Activated B cell treated with CpG ODN at 0.5 μM for 24 hours (primary cell): ENCODE measurements at regions not wholly inside any gene's neighbourhood (a gene's known extent, or its start where the extent isn't known, plus 50 kb on each side); places are given as distances from the start of the nearest gene placed in this dataset.

Experiments
- ATAC-seq: fragments of 200-7000 bp; cut with Tn5 transposase; one replicate; pipeline ENCODE4 v1.10.0; 2021; ENCODE audit warnings: low read depth, mild to moderate bottlenecking, moderate library complexity
- CTCF ChIA-PET: fragments of 350-600 bp; sonication (Branson Sonifier 250); formaldehyde crosslinking; loops from one replicate; lab custom pipeline; 2021; ENCODE audit warnings: antibody characterized with exemption; lab: Charles Lee
- POLR2A ChIA-PET: fragments of 350-600 bp; sonication (Branson Sonifier 250); formaldehyde crosslinking; loops from one replicate; lab custom pipeline; 2021; ENCODE audit warnings: antibody characterized with exemption; lab: Charles Lee
- DNase-seq: peaks from one replicate; pipeline ENCODE4 v3.0.0; 2022
- H3K27ac Mint-ChIP-seq: one replicate; pipeline ENCODE4 v1.8.0; 2020; ENCODE audit warnings: mixed read lengths
- H3K27me3 Mint-ChIP-seq: one replicate; pipeline ENCODE4 v1.8.0; 2021; ENCODE audit warnings: mixed read lengths
- H3K36me3 Mint-ChIP-seq: one replicate; pipeline ENCODE4 v1.8.0; 2021; ENCODE audit warnings: low read depth, mixed read lengths
- H3K4me1 Mint-ChIP-seq: one replicate; pipeline ENCODE4 v1.8.0; 2021; ENCODE audit warnings: mixed read lengths
- H3K4me3 Mint-ChIP-seq: one replicate; pipeline ENCODE4 v1.8.0; 2020; ENCODE audit warnings: mild to moderate bottlenecking, mixed read lengths
- H3K9me3 Mint-ChIP-seq: one replicate; pipeline ENCODE4 v1.8.0; 2020; ENCODE audit warnings: mixed read lengths
- intact Hi-C: fragments of 100-400 bp; cut with micrococcal nuclease; formaldehyde crosslinking; loops from one replicate; pipeline ENCODE4 v1.15.1; 2024
- TF ChIP-seq, protein P1 (sequence below): fragments of 200-600 bp; IDR thresholded peaks from one replicate; pipeline ENCODE4 v1.8.0; 2022; ENCODE audit warnings: antibody characterized with exemption, mild to moderate bottlenecking

DNA sequence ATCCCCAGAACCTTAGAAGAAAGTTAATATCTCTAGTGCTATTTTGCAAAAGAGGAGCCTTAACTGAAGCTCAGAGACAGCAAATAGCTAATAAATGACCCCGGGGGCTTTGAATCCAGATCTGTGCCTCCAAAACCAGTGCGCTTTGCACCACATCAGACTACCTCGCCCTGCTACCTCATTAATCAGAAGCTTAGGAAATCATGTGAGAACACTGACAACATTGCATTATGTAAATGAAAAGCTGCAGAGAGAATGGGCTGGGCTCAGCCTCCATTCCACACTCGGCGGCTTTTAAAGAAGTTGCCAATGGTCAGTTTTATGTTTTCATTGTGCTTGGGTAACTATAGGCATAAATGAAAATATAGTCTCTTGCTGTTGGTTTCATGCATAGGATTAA is 54.0 kb upstream of the STMND1 start:
- ChIA-PET CTCF (no interaction called here), POLR2A (no interaction called here)
- intact Hi-C loops: no loop called here
- no peak overlapping the region for H3K27ac Mint-ChIP-seq
- TF ChIP-seq, protein P1, sequence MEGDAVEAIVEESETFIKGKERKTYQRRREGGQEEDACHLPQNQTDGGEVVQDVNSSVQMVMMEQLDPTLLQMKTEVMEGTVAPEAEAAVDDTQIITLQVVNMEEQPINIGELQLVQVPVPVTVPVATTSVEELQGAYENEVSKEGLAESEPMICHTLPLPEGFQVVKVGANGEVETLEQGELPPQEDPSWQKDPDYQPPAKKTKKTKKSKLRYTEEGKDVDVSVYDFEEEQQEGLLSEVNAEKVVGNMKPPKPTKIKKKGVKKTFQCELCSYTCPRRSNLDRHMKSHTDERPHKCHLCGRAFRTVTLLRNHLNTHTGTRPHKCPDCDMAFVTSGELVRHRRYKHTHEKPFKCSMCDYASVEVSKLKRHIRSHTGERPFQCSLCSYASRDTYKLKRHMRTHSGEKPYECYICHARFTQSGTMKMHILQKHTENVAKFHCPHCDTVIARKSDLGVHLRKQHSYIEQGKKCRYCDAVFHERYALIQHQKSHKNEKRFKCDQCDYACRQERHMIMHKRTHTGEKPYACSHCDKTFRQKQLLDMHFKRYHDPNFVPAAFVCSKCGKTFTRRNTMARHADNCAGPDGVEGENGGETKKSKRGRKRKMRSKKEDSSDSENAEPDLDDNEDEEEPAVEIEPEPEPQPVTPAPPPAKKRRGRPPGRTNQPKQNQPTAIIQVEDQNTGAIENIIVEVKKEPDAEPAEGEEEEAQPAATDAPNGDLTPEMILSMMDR: no peak
- DNase-seq (no peak), ATAC-seq (no peak)
- peaks cover 2% of the 10 kb centered on the region for H3K9me3 Mint-ChIP-seq
- H3K27me3 Mint-ChIP-seq: peaks cover 7% of the 10 kb centered on the region
- no peak overlapping the region for H3K4me3 Mint-ChIP-seq
- H3K36me3 Mint-ChIP-seq: no peaks in the 10 kb centered on the region
- H3K4me1 Mint-ChIP-seq: no peaks in the 10 kb centered on the region

- CTCF ChIA-PET: no interaction called here
- H3K9me3 Mint-ChIP-seq: peaks cover 2% of the 10 kb centered on the region
- no peaks in the 10 kb centered on the region for H3K36me3 Mint-ChIP-seq
- DNase-seq: no peak
- no peaks in the 10 kb centered on the region for H3K4me1 Mint-ChIP-seq
- intact Hi-C loops: no loop called here
- H3K27ac Mint-ChIP-seq: no peak overlapping the region
- POLR2A ChIA-PET: no interaction called here
- ATAC-seq: no peak
- H3K4me3 Mint-ChIP-seq: no peak overlapping the region
- peaks cover 7% of the 10 kb centered on the region for H3K27me3 Mint-ChIP-seq
- TF ChIP-seq, protein P1: no peak
These were observed 56.1 kb upstream of the STMND1 start for GRCh38 chr6:17045581-17046322.

GRCh38 chr6:17043148-17043522 is 58.7 kb upstream of the STMND1 start:
- ATAC-seq (no peak), DNase-seq (no peak)
- Mint-ChIP-seq H3K9me3 (peaks cover 8% of the 10 kb centered on the region), H3K4me3 (no peak overlapping the region), H3K27me3 (peaks cover 10% of the 10 kb centered on the region), H3K36me3 (no peaks in the 10 kb centered on the region), H3K4me1 (no peaks in the 10 kb centered on the region), H3K27ac (no peak overlapping the region)
- ChIA-PET CTCF (no interaction called here), POLR2A (no interaction called here)
- TF ChIP-seq, protein P1: no peak
- intact Hi-C loops: no loop called here

GRCh38 chr6:17042422-17043147 is 59.3 kb upstream of the STMND1 start:
- POLR2A ChIA-PET: no interaction called here
- intact Hi-C loops: no loop called here
- Mint-ChIP-seq H3K27ac (no peak overlapping the region), H3K4me1 (no peaks in the 10 kb centered on the region), H3K4me3 (no peak overlapping the region), H3K27me3 (peaks cover 10% of the 10 kb centered on the region), H3K36me3 (no peaks in the 10 kb centered on the region), H3K9me3 (peaks cover 8% of the 10 kb centered on the region)
- ATAC-seq (no peak), DNase-seq (no peak)
- TF ChIP-seq, protein P1: no peak
- CTCF ChIA-PET: no interaction called here

DNA sequence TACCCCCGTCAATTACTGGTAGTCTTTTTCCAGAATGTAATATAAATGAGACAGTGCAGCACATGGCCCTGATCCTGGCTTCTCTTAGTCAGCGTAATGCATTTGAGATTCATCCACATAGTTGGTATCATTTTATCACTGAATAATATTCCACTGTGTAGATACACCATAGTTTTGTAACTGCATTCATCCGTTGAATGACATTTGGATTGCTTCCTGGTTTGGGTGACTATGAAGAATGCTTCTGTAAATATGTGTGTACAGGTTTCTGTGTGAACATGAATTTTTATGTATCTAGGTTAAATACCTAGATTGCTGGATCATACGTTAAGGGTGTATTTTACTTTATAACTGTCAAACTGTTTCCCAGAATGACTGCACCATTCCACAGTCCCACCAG is 62.6 kb upstream of the STMND1 start:
- Mint-ChIP-seq H3K36me3 (no peaks in the 10 kb centered on the region), H3K27ac (no peak overlapping the region), H3K9me3 (peaks cover 6% of the 10 kb centered on the region), H3K4me3 (no peak overlapping the region), H3K4me1 (no peaks in the 10 kb centered on the region), H3K27me3 (peaks cover 10% of the 10 kb centered on the region)
- TF ChIP-seq, protein P1: no peak
- POLR2A ChIA-PET: no interaction called here
- DNase-seq (no peak), ATAC-seq (no peak)
- CTCF ChIA-PET: no interaction called here
- intact Hi-C loops: no loop called here
